ENCODE measurements at regions not wholly inside any gene's neighbourhood (a gene's known extent, or its start where the extent isn't known, plus 50 kb on each side); places are given as distances from the start of the nearest gene placed in this dataset.

- peaks cover 6% of the 10 kb centered on the region for H3K4me1 Mint-ChIP-seq
- no peaks in the 10 kb centered on the region for H3K9me3 Mint-ChIP-seq
- no peak for DNase-seq (ENCODE audit: low spot score)
- POLR2A ChIA-PET = no interaction called here
- CTCF ChIA-PET = interaction anchor here (1.5 to 1.9 kb wide), 2 partner anchors 436 to 467 kb away, joined by 7 read pairs; partner anchors contain the start of gene IGFBP3
- H3K36me3 Mint-ChIP-seq = no peaks in the 10 kb centered on the region
- H3K27ac Mint-ChIP-seq = no peak overlapping the region
- no peak for ATAC-seq
- TF ChIP-seq E2F1 (CRISPR knock-in tag; IDR thresholded peaks at IDR 0.05) (no peak), MAX (CRISPR knock-in tag; IDR thresholded peaks at IDR 0.05) (no peak), ZNF416 (CRISPR knock-in tag; IDR thresholded peaks at IDR 0.05) (no peak), ZSCAN18 (CRISPR knock-in tag; IDR thresholded peaks at IDR 0.05) (no peak), USF2 (CRISPR knock-in tag; IDR thresholded peaks at IDR 0.05) (no peak), ZNF423 (CRISPR knock-in tag; IDR thresholded peaks at IDR 0.05) (no peak), NFE2L1 (CRISPR knock-in tag; IDR thresholded peaks at IDR 0.05) (no peak), ZNF219 (CRISPR knock-in tag; IDR thresholded peaks at IDR 0.05; ENCODE audit: borderline replicate concordance) (no peak), SMAD3 (CRISPR knock-in tag; IDR thresholded peaks at IDR 0.05; ENCODE audit: borderline replicate concordance) (no peak), PREB (CRISPR knock-in tag; IDR thresholded peaks at IDR 0.05; ENCODE audit: borderline replicate concordance) (no peak), ARID4B (CRISPR knock-in tag; IDR thresholded peaks at IDR 0.05; ENCODE audit: borderline replicate concordance) (no peak), ELF4 (CRISPR knock-in tag; IDR thresholded peaks at IDR 0.05; ENCODE audit: low read depth) (no peak), NR3C1 (CRISPR knock-in tag; conservative IDR thresholded peaks at IDR 0.05; ENCODE audit: low read depth) (no peak), RORB (CRISPR knock-in tag; IDR thresholded peaks at IDR 0.05) (no peak), ZNF396 (CRISPR knock-in tag; IDR thresholded peaks at IDR 0.05; ENCODE audit: borderline replicate concordance) (no peak)
- H3K4me3 Mint-ChIP-seq = no peak overlapping the region
- H3K27me3 Mint-ChIP-seq (ENCODE audit: low read depth) = no peaks in the 10 kb centered on the region
Measured at GRCh38 chr7:46357290-46357689, 436.2 kb upstream of the IGFBP3 start.

- Mint-ChIP-seq H3K27me3 (ENCODE audit: low read depth) (no peaks in the 10 kb centered on the region), H3K4me1 (peaks cover 8% of the 10 kb centered on the region), H3K4me3 (no peak overlapping the region), H3K27ac (no peak overlapping the region), H3K36me3 (no peaks in the 10 kb centered on the region), H3K9me3 (no peaks in the 10 kb centered on the region)
- DNase-seq (ENCODE audit: low spot score) = no peak
- CTCF ChIA-PET = interaction anchor here (1.1 to 1.8 kb wide), 2 partner anchors 434 to 438 kb away, joined by 4 to 7 read pairs; no protein-coding TSS in a partner anchor
- POLR2A ChIA-PET = no interaction called here
- ATAC-seq = no peak
- no peak for TF ChIP-seq NR1H2 (CRISPR knock-in tag; IDR thresholded peaks at IDR 0.05)
- TF ChIP-seq ZSCAN18 (CRISPR knock-in tag; IDR thresholded peaks at IDR 0.05) = no peak
Measured at GRCh38 chr7:46356371-46356770, 435.3 kb upstream of the IGFBP3 start.
